ENCODE measurements at regions not wholly inside any gene's neighbourhood (a gene's known extent, or its start where the extent isn't known, plus 50 kb on each side); places are given as distances from the start of the nearest gene placed in this dataset.

- DNase-seq, result no peak
Measured at GRCh38 chr10:60728056-60728455, 50.2 kb upstream of the CDK1 start.

- no peak for DNase-seq
Measured at GRCh38 chr10:60726257-60726656, 52.0 kb upstream of the CDK1 start.

- DNase-seq, result no peak
Measured at GRCh38 chr10:60722623-60723022, 55.7 kb upstream of the CDK1 start.

GRCh38 chr10:60719721-60720120 is 58.6 kb upstream of the CDK1 start:
- DNase-seq, result no peak

GRCh38 chr10:60718886-60719285 is 59.4 kb upstream of the CDK1 start:
- DNase-seq, result no peak

GRCh38 chr10:60717852-60718251 is 60.4 kb upstream of the CDK1 start:
- DNase-seq, result no peak

- DNase-seq, result no peak
Measured at GRCh38 chr10:60714233-60714632, 64.0 kb upstream of the CDK1 start.

- DNase-seq, result no peak
Measured at GRCh38 chr10:60711496-60711895, 66.8 kb upstream of the CDK1 start.

- no peak for DNase-seq
Measured at GRCh38 chr10:60710041-60710440, 68.2 kb upstream of the CDK1 start.

- DNase-seq, result no peak
Measured at GRCh38 chr10:60708666-60709065, 69.6 kb upstream of the CDK1 start.

GRCh38 chr10:60707841-60708240 is 70.4 kb upstream of the CDK1 start:
- no peak for DNase-seq

GRCh38 chr10:60706146-60706545 is 72.1 kb upstream of the CDK1 start:
- no peak for DNase-seq

- no peak for DNase-seq
Measured at GRCh38 chr10:60705376-60705775, 72.9 kb upstream of the CDK1 start.

GRCh38 chr10:60704471-60704870 is 73.8 kb upstream of the CDK1 start:
- no peak for DNase-seq

GRCh38 chr10:60703266-60704041 is 74.8 kb upstream of the CDK1 start:
- no peak for DNase-seq

- DNase-seq, result no peak
Measured at GRCh38 chr10:60687679-60688078, 90.6 kb upstream of the CDK1 start.

- no peak for DNase-seq
Measured at GRCh38 chr10:60684091-60684490, 94.2 kb upstream of the CDK1 start.

- DNase-seq, result no peak
Measured at GRCh38 chr10:60681103-60681502, 97.2 kb upstream of the CDK1 start.

GRCh38 chr10:60679388-60679990 is 98.8 kb upstream of the CDK1 start:
- DNase-seq, result no peak

GRCh38 chr10:60678978-60679377 is 99.3 kb upstream of the CDK1 start:
- DNase-seq, result no peak

- no peak for DNase-seq
Measured at GRCh38 chr10:60677531-60678129, 100.6 kb upstream of the CDK1 start.

- DNase-seq, result no peak
Measured at GRCh38 chr10:60675236-60675635, 103.0 kb upstream of the CDK1 start.

GRCh38 chr10:60669501-60669900 is 108.8 kb upstream of the CDK1 start:
- no peak for DNase-seq

- DNase-seq, result no peak
Measured at GRCh38 chr10:60666221-60666620, 112.1 kb upstream of the CDK1 start.

Data from stimulated activated CD4-positive, alpha-beta T cell treated with anti-CD3 and anti-CD28 coated beads, Interleukin-12 subunit alpha, Interleukin-12 subunit beta, amount 100 ng/mL, for 4 hours (primary cell).